ENCODE measurements at regions not wholly inside any gene's neighbourhood (a gene's known extent, or its start where the extent isn't known, plus 50 kb on each side); places are given as distances from the start of the nearest gene placed in this dataset.

GRCh38 chr1:34389974-34390373 lies 213.3 kb downstream of the C1orf94 start:
- no peak for TF ChIP-seq CTCF (IDR thresholded peaks at IDR 0.05; ENCODE audit: extremely low read depth in 1 of 2, insufficient read depth in 1 of 2, low read depth in 1 of 2, low read length in 2 of 2)
- no peak for TF ChIP-seq POLR2A (IDR thresholded peaks at IDR 0.05; ENCODE audit: low read depth, low read length)
- TF ChIP-seq EZH2 (IDR thresholded peaks at IDR 0.05; ENCODE audit: borderline replicate concordance, low read depth, low read length, severe bottlenecking) = no peak
- no peak for TF ChIP-seq POLR2AphosphoS5 (IDR thresholded peaks at IDR 0.05; ENCODE audit: insufficient read depth, low read depth, low read length)
- no peak for TF ChIP-seq MAX (IDR thresholded peaks at IDR 0.05; ENCODE audit: insufficient read depth, insufficient read length)
- no peak for TF ChIP-seq FOS (IDR thresholded peaks at IDR 0.05; ENCODE audit: borderline replicate concordance, insufficient read depth, low read length)
- no peak for TF ChIP-seq MYC (IDR thresholded peaks at IDR 0.05; ENCODE audit: low read depth, low read length)

Data from endothelial cell of umbilical vein (primary cell).